ENCODE measurements at regions not wholly inside any gene's neighbourhood (a gene's known extent, or its start where the extent isn't known, plus 50 kb on each side); places are given as distances from the start of the nearest gene placed in this dataset.

DNA sequence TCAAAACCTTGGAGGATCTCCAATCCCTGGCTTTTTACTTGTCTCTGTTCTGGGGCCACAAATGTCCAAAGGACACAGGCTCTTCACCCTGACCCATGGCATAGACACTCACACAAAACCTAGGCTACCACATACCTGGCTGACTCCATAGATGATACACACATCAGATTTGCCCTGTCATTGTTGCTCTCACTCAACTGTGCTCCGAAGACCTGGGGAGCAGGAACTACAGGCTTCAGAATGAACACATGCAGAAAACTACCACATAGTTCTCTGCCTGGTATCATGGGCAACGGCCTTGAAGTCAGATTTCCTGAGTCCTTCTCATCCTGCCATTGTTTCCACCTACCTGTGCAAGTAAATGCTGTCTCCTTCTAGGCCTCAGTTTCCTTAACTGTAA, 226.2 kb downstream of the KIF4B start:
- H3K4me3 ChIP-seq: no peak overlapping the region

DNA sequence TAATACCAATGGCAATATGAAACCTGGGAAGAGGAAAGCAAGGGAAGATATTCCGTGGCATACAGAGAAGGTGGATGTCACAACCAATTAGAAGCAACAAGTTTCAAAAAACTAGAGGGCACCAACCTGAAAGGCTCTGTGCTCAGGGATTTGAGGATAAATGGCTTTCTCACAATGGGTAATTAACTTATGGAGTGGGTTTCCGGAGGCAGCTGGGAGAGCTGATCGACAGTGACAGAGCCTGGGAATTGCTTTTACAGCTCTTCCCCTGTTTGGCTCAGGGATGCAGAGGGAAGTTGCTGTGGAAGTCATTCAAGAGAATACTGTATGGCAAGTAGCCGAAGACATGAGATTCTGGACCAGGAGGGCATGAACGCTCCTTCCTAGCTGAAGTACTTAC, 237.0 kb downstream of the KIF4B start:
- no peaks in the 10 kb centered on the region for H3K27me3 ChIP-seq (ENCODE audit: insufficient read depth in 3 of 3, low read length in 2 of 3)
- TF ChIP-seq, protein P1, sequence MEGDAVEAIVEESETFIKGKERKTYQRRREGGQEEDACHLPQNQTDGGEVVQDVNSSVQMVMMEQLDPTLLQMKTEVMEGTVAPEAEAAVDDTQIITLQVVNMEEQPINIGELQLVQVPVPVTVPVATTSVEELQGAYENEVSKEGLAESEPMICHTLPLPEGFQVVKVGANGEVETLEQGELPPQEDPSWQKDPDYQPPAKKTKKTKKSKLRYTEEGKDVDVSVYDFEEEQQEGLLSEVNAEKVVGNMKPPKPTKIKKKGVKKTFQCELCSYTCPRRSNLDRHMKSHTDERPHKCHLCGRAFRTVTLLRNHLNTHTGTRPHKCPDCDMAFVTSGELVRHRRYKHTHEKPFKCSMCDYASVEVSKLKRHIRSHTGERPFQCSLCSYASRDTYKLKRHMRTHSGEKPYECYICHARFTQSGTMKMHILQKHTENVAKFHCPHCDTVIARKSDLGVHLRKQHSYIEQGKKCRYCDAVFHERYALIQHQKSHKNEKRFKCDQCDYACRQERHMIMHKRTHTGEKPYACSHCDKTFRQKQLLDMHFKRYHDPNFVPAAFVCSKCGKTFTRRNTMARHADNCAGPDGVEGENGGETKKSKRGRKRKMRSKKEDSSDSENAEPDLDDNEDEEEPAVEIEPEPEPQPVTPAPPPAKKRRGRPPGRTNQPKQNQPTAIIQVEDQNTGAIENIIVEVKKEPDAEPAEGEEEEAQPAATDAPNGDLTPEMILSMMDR (IDR thresholded peaks at IDR 0.05): no peak
- H3K4me1 ChIP-seq: no peaks in the 10 kb centered on the region
- H3K36me3 ChIP-seq (ENCODE audit: insufficient read depth in 1 of 2, low read depth in 1 of 2): no peaks in the 10 kb centered on the region
- ATAC-seq (no peak), DNase-seq (no peak)
- intact Hi-C loops (cut with DNase I): no loop called here
- WGBS, 3 donors: 38 to 48% (median 44%) methylated on average over 5 of the region's 5 CpGs
- H3K9me3 ChIP-seq: no peaks in the 10 kb centered on the region
- H3K27ac ChIP-seq: no peak overlapping the region
- no peak overlapping the region for H3K4me3 ChIP-seq

More for the DNA sequence above, 226.2 kb downstream of the KIF4B start:
- no peaks in the 10 kb centered on the region for H3K4me1 ChIP-seq
- ATAC-seq (no peak), DNase-seq (no peak)
- H3K36me3 ChIP-seq (ENCODE audit: insufficient read depth in 1 of 2, low read depth in 1 of 2): no peaks in the 10 kb centered on the region
- no peaks in the 10 kb centered on the region for H3K9me3 ChIP-seq
- WGBS, 3 donors: 63 to 76% (median 69%) methylated on average over 2 of the region's 2 CpGs
- TF ChIP-seq, protein P1 (IDR thresholded peaks at IDR 0.05): no peak
- intact Hi-C loops (cut with DNase I): no loop called here
- no peak overlapping the region for H3K27ac ChIP-seq
- no peaks in the 10 kb centered on the region for H3K27me3 ChIP-seq (ENCODE audit: insufficient read depth in 3 of 3, low read length in 2 of 3)

DNA sequence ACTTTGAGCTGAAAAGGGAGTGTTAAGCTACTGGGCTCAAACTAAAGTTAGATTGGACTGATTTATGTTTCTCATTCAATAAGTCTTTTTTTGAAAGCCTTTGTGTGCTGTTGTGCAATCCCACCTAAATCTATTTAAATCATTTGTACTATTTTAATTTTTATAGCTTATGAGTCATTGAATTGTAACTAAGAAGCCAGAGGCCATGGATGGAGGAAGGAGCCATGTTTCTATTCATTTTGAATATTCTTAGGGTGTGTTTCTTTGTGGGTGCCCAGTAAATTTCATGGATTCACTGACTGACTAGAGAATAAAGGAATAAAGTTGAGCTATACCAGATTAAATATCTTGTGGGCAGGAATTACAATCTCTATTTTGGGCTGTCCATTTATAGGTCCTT, 238.5 kb downstream of the KIF4B start:
- no peak for DNase-seq
- Histone ChIP-seq H3K27me3 (ENCODE audit: insufficient read depth in 3 of 3, low read length in 2 of 3) (no peaks in the 10 kb centered on the region), H3K36me3 (ENCODE audit: insufficient read depth in 1 of 2, low read depth in 1 of 2) (no peaks in the 10 kb centered on the region), H3K27ac (no peak overlapping the region), H3K9me3 (no peaks in the 10 kb centered on the region), H3K4me3 (no peak overlapping the region), H3K4me1 (no peaks in the 10 kb centered on the region)
- no peak for ATAC-seq
- TF ChIP-seq, protein P1 (IDR thresholded peaks at IDR 0.05): no peak
- intact Hi-C loops (cut with DNase I): no loop called here

DNA sequence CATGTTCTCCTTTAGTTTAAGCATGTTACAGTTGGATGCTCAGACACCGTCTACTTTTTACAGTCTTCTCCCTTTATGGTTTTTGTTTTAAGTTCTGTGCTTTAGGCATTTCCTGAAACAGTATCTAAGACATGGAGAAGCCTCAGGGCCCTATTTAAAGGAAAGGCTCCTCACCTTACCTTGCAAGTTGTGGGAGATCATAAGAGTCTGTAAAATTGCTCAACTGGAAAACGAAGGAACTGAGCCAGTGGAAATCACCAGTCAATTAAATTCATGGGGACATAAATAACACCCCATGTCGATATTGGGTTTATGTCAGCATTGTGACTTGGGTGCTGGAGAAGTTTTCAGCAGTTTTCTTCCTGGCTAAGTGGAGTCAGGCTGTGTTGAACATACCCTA, 239.2 kb downstream of the KIF4B start:
- DNase-seq (no peak), ATAC-seq (no peak)
- no peaks in the 10 kb centered on the region for H3K9me3 ChIP-seq
- TF ChIP-seq, protein P1 (IDR thresholded peaks at IDR 0.05): no peak
- H3K4me3 ChIP-seq: no peak overlapping the region
- intact Hi-C loops (cut with DNase I): no loop called here
- H3K27me3 ChIP-seq (ENCODE audit: insufficient read depth in 3 of 3, low read length in 2 of 3): no peaks in the 10 kb centered on the region
- H3K4me1 ChIP-seq: no peaks in the 10 kb centered on the region
- no peaks in the 10 kb centered on the region for H3K36me3 ChIP-seq (ENCODE audit: insufficient read depth in 1 of 2, low read depth in 1 of 2)
- WGBS, 3 donors: 33 to 54% (median 49%) methylated on average over 3 of the region's 3 CpGs
- no peak overlapping the region for H3K27ac ChIP-seq

DNA sequence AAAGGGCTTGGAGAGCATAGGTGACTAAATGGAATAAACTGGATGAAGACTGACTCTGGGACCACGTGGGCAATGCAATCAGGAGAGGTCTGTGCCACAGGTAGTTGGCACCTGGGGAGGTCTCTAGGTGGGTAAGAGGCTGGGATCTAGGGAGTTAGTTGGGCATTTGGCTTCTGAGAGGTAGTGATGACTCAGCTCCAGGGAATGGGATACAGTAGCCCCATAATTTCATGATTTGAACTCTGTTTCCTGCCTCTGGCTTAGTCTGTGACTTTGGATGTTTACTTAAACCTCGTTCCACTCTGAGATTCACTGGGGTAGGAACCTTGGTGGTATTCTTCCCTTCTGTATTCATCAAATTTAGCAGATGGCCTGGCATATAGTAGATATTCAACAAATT, 240.8 kb downstream of the KIF4B start:
- no peaks in the 10 kb centered on the region for H3K36me3 ChIP-seq (ENCODE audit: insufficient read depth in 1 of 2, low read depth in 1 of 2)
- TF ChIP-seq, protein P1 (IDR thresholded peaks at IDR 0.05): no peak
- intact Hi-C loops (cut with DNase I): no loop called here
- no peaks in the 10 kb centered on the region for H3K27me3 ChIP-seq (ENCODE audit: insufficient read depth in 3 of 3, low read length in 2 of 3)
- no peak overlapping the region for H3K27ac ChIP-seq
- no peaks in the 10 kb centered on the region for H3K9me3 ChIP-seq
- ATAC-seq: no peak
- DNase-seq: no peak
- no peak overlapping the region for H3K4me3 ChIP-seq
- no peaks in the 10 kb centered on the region for H3K4me1 ChIP-seq
- WGBS, 3 donors: 44 to 50% (median 45%) methylated on average over 2 of the region's 2 CpGs
